Heart right ventricle (tissue), 16 donors: ENCODE measurements at regions not wholly inside any gene's neighbourhood (a gene's known extent, or its start where the extent isn't known, plus 50 kb on each side); places are given as distances from the start of the nearest gene placed in this dataset.
A peak's percentile ranks its signal among the peaks of the same experiment; 100 is the strongest.
"Not testable (repeated sequence)": the region's sequence is repeated elsewhere in the genome, so short reads cannot be mapped to it uniquely, and the experiment has no call there.

Source experiments
- ATAC-seq, 8 donors: fragments of 200-7000 bp; cut with Tn5 transposase; one replicate each; pipeline ENCODE4 v1.9.1; 2020; ENCODE audit warnings: mild to moderate bottlenecking in 8 of 8, moderate library complexity in 8 of 8, moderate number of reproducible peaks in 1 of 8
- DNase-seq, 2 donors: peaks; one replicate each; pipeline ENCODE4 v3.0.0-alpha.2; 2020
- H3K27ac ChIP-seq, 10 donors: fragments of 200-600 bp; sonication (generic) in 2 of 10; one replicate each; pipeline versions ENCODE4 v1.5.0 to v1.8.0; 2020 to 2022; ENCODE audit warnings: mild to moderate bottlenecking in 3 of 10
- H3K27me3 ChIP-seq, 7 donors: fragments of 200-600 bp; one replicate each; pipeline ENCODE4 v1.8.0; 2021 to 2022; ENCODE audit warnings: mild to moderate bottlenecking in 2 of 7
- H3K36me3 ChIP-seq, 9 donors: fragments of 200-600 bp; sonication (generic) in 1 of 9; one replicate each; pipeline versions ENCODE4 v1.5.0 to v1.8.0; 2020 to 2022; ENCODE audit warnings: mild to moderate bottlenecking in 2 of 9
- H3K4me1 ChIP-seq, 9 donors: fragments of 200-600 bp; sonication (generic) in 1 of 9; one replicate each; pipeline versions ENCODE4 v1.5.0 to v1.8.0; 2020 to 2022; ENCODE audit warnings: mild to moderate bottlenecking in 4 of 9
- H3K4me3 ChIP-seq, 10 donors: fragments of 200-600 bp; sonication (generic) in 2 of 10; one replicate each; pipeline versions ENCODE4 v1.5.0 to v1.8.0; 2020 to 2022; ENCODE audit warnings: mild to moderate bottlenecking in 7 of 10, moderate library complexity in 2 of 10
- H3K9me3 ChIP-seq, 11 donors: fragments of 200-600 bp in 10 of 11; sonication (generic) in 2 of 11; one replicate each; pipeline versions ENCODE4 v1.5.0 to v1.8.0; 2013 to 2022; ENCODE audit warnings: mild to moderate bottlenecking in 2 of 11, control low read depth in 1 of 11, moderate library complexity in 1 of 11
- WGBS, 2 donors: extraction: QIAGEN DNeasy Blood & Tissue Kit; methylation state at CpG; one replicate each; pipeline ENCODE4 v1.1.7; 2013; ENCODE audit warnings: inconsistent platforms in 1 of 2; 5-methylcytosine and 5-hydroxymethylcytosine counted together
- intact Hi-C, 10 donors: fragments of 100-400 bp; cut with DNase I; formaldehyde crosslinking; loops; one replicate each; pipeline versions ENCODE4 v1.11.1 to v1.14.2; 2022
- TF ChIP-seq, protein P1 (sequence below), 9 donors: fragments of 200-600 bp; sonication (generic) in 2 of 9; IDR thresholded peaks; one replicate each; pipeline versions ENCODE4 v1.5.0 to v1.8.0; 2021 to 2022; ENCODE audit warnings: antibody characterized with exemption in 9 of 9, mild to moderate bottlenecking in 5 of 9, moderate library complexity in 1 of 9
- donor health status: Arrhythmogenic right ventricular cardiomyopathy.
- donor health status: ischemic (EF 13 %, LVEDD 7.1; RV severe dilation, severe dysfunction).
- donor health status: healthy with polysubstance abuse.
- donor health status: DM: no; HTN: yes; CAD: no.
- donor health status: DM: no; HTN: no; CAD: no.
- donor health status: ischemic (EF 25% LVEDD 6.9; RV normal size, moderate dysfunction).
- donor health status: ischemic (EF 25% LVEDD 5.7; RV mildly dilated, moderate dysfunction).
- donor health status: healthy.
- donor health status: DM: yes; HTN: yes; CAD: no.
- donor health status: Ischemic cardiomyopathy.
- donor health status: ischemic (EF 35%, LVEDD 5.7; RV mildly dilated, moderate dysfunction).
- donor health status: nonischemic (EF 11% LVEDD 7.7; RV severe dilation, severe dysfunction).
- donor health status: DM: yes; HTN: yes; CAD: no.
- donor health status: PGD.
- donor health status: ischemic (EF 29% LVEDD 5.4; RV normal size, mild dysfunction).
- donor health status: nonischemic (EF 23%, LVEDD 6.1; RV moderate dilation, normal function).

DNA sequence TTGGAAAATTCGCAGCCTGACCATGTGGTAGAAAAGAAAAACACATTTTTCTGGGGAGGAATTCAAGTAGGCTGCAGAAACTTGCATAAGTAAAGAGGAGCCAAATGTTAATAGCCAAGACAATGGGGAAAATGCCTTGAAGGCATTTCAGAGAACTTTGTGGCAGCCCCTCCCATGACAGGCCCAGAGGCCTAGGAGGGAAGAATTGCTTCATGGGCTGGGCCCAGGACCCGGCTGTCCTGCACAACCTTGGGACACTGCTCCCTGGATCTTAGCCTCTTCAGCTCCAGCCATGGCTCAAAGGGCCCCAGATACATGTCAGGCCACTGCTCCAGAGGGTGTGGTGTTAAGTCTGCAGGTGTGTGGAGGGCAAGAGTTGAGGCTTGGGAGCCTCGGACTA, 158.6 kb downstream of the OSTF1 start:
- peaks cover 0 to 67% (median 21%) of the 10 kb centered on the region in 11 donors for H3K9me3 ChIP-seq

DNA sequence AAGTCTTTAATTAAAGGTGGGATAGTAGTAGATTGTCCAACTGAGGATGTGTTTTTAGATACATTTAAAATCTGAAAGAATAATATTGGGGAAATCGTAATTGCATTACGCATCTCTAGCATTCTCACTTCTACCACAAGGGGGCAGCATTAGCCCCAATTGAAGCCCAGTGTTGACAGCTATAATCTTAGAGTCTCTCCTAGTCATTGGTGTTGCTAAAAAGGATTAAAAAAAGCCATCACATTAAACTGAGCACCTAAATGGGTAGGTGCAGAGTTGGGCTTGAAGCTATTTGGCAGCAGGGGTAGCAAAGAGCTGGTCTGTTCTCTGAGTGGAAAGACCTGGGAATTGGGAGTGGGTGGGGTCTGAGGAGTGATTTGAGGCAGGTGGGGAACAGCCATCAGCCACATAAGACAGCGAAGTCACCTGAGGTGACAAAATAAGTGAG, 177.2 kb downstream of the OSTF1 start:
- peak in 1 of 2 donors; percentile 22 for DNase-seq
- WGBS, 2 donors, result 25 to 34% methylated on average over 3 of the region's 3 CpGs
- Histone ChIP-seq H3K27me3 (no peaks in the 10 kb centered on the region), H3K27ac (no peak overlapping the region), H3K36me3 (no peaks in the 10 kb centered on the region), H3K4me3 (no peak overlapping the region), H3K4me1 (no peaks in the 10 kb centered on the region), H3K9me3 (peaks cover 0 to 3% (median 0%) of the 10 kb centered on the region in 11 donors)
- TF ChIP-seq, protein P1, sequence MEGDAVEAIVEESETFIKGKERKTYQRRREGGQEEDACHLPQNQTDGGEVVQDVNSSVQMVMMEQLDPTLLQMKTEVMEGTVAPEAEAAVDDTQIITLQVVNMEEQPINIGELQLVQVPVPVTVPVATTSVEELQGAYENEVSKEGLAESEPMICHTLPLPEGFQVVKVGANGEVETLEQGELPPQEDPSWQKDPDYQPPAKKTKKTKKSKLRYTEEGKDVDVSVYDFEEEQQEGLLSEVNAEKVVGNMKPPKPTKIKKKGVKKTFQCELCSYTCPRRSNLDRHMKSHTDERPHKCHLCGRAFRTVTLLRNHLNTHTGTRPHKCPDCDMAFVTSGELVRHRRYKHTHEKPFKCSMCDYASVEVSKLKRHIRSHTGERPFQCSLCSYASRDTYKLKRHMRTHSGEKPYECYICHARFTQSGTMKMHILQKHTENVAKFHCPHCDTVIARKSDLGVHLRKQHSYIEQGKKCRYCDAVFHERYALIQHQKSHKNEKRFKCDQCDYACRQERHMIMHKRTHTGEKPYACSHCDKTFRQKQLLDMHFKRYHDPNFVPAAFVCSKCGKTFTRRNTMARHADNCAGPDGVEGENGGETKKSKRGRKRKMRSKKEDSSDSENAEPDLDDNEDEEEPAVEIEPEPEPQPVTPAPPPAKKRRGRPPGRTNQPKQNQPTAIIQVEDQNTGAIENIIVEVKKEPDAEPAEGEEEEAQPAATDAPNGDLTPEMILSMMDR (IDR thresholded peaks at IDR 0.05), result peak; percentile 81 to 93 (median 91)
- intact Hi-C loops, result loop anchor here (2.0 to 10.0 kb wide), 10 partner anchors 339 to 1039 kb away; no protein-coding TSS in a partner anchor
- peak in 6 of 8 donors; percentile 55 to 79 (median 66) for ATAC-seq

More for the DNA sequence above, 158.6 kb downstream of the OSTF1 start:
- WGBS, 2 donors, result 86 to 89% methylated on average over 3 of the region's 3 CpGs
- peaks cover 0 to 6% (median 0%) of the 10 kb centered on the region in 9 donors for H3K4me1 ChIP-seq
- H3K27ac ChIP-seq, result no peak overlapping the region
- ATAC-seq, result no peak
- intact Hi-C loops, result loop anchor here in 1 of 10 donors (5.0 kb wide), 1 partner anchor 1445 kb away; no protein-coding TSS in a partner anchor
- no peaks in the 10 kb centered on the region for H3K36me3 ChIP-seq
- H3K27me3 ChIP-seq, result no peaks in the 10 kb centered on the region
- DNase-seq, result no peak
- TF ChIP-seq, protein P1 (IDR thresholded peaks at IDR 0.05), result no peak
- H3K4me3 ChIP-seq, result no peak overlapping the region

DNA sequence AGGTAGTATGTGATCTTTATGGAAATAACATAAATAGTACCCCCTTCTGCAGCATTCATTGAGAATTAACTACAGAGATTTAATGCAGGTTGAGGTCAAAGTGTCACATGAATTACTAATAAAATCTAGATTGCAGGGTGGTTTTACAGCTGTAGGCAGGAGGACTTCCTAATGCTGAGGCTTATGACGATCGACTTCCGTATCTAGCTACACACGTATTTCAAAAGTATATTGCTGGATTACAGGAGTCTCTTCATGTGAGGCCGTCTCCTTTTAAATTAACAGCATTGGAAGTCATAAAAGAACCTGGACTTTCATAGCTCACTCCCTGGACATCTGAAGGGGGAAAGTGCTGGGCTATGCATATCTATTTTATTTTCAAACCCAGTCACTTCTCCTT, 180.9 kb downstream of the OSTF1 start:
- no peaks in the 10 kb centered on the region for H3K4me1 ChIP-seq
- no peak for DNase-seq
- intact Hi-C loops, result loop anchor here in 7 of 10 donors (5.0 to 10.0 kb wide), 8 partner anchors 336 to 1036 kb away; no protein-coding TSS in a partner anchor
- ATAC-seq, result no peak
- H3K27ac ChIP-seq, result no peak overlapping the region
- no peaks in the 10 kb centered on the region for H3K27me3 ChIP-seq
- no peak overlapping the region for H3K4me3 ChIP-seq
- H3K36me3 ChIP-seq, result no peaks in the 10 kb centered on the region
- WGBS, 2 donors, result 84 to 94% methylated on average over 5 of the region's 5 CpGs
- peaks cover 0 to 26% (median 4%) of the 10 kb centered on the region in 11 donors for H3K9me3 ChIP-seq
- TF ChIP-seq, protein P1 (IDR thresholded peaks at IDR 0.05), result no peak

DNA sequence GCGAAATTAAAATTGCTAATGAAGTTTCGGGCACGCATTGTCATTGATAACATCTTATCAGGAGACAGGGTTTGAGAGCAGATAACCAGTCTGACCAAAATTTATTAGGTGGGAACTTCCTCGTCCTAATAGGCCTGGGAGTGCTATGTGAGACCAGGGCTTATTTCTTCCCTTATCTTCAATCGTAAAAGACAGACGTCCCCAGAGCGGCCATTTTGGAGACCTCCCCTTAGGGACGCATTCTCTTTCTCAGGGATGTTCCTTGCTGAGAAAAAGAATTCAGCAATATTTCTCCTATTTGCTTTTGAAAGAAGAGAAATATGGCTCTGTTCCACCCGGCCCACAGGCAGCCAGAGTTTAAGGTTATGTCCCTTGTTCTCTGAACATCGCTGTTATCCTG, 184.7 kb downstream of the OSTF1 start:
- ATAC-seq, H3K36me3 ChIP-seq, H3K4me3 ChIP-seq, DNase-seq, H3K27me3 ChIP-seq, H3K4me1 ChIP-seq, H3K27ac ChIP-seq: not testable (repeated sequence)
- peaks cover 0 to 55% (median 8%) of the 10 kb centered on the region in 11 donors for H3K9me3 ChIP-seq
- 89 to 92% methylated on average over 7 to 10 of the region's 10 CpGs for WGBS, 2 donors
- intact Hi-C loops, result loop anchor here in 1 of 10 donors (10.0 kb wide), 1 partner anchor 62 kb away; no protein-coding TSS in a partner anchor

DNA sequence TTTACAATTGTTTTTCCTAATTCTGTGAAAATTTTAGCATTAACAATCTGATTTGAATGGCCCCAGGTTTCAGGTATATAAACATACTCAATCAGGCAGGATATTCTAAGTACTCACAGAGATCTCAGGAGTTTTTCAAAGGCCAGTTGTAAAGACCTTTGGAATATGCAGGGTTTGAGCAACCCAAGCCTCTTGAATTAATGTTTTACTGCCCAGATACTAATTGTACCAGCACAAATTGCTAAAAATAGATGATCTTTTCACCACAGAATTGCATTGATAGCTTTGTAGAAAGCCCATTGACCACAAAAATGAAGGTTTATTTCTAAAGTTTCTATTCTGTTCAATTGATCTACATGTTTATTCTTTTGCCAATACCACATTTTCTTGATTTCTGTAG, 186.5 kb downstream of the OSTF1 start:
- Histone ChIP-seq H3K27ac (no peak overlapping the region), H3K4me1 (no peaks in the 10 kb centered on the region), H3K9me3 (peaks cover 0 to 55% (median 8%) of the 10 kb centered on the region in 11 donors), H3K4me3 (no peak overlapping the region), H3K36me3 (no peaks in the 10 kb centered on the region), H3K27me3 (no peaks in the 10 kb centered on the region)
- TF ChIP-seq, protein P1 (IDR thresholded peaks at IDR 0.05), result no peak
- ATAC-seq (no peak), DNase-seq (no peak)
- intact Hi-C loops, result loop anchor here in 1 of 10 donors (10.0 kb wide), 1 partner anchor 60 kb away; no protein-coding TSS in a partner anchor
